Stomach (tissue), 8 donors: ENCODE measurements at regions not wholly inside any gene's neighbourhood (a gene's known extent, or its start where the extent isn't known, plus 50 kb on each side); places are given as distances from the start of the nearest gene placed in this dataset.

ENCODE experiments used
- DNase-seq, 2 donors: peaks; one replicate each; pipeline versions ENCODE4 v3.0.0 to v3.0.0-alpha.2; 2013 to 2019
- H3K27ac ChIP-seq, 5 donors: fragments of 200-600 bp in 4 of 5; sonication (generic) in 4 of 5; one replicate each; pipeline ENCODE4 v1.5.1; 2013 to 2019; ENCODE audit warnings: mild to moderate bottlenecking in 1 of 5, moderate library complexity in 1 of 5
- H3K27me3 ChIP-seq, 3 donors: fragments of 200-600 bp; sonication (generic); one replicate each; pipeline ENCODE4 v1.5.1; 2017 to 2019; ENCODE audit warnings: mixed run types in 1 of 3
- H3K36me3 ChIP-seq, 4 donors: fragments of 200-600 bp; sonication (generic); 1 replicate in 3 of 4; 2 replicates in 1 of 4; pipeline ENCODE4 v1.5.1; 2016 to 2019
- H3K4me1 ChIP-seq, 4 donors: fragments of 200-600 bp; sonication (generic); one replicate each; pipeline ENCODE4 v1.5.1; 2016 to 2019
- H3K4me3 ChIP-seq, 4 donors: fragments of 200-600 bp; sonication (generic) in 3 of 4; one replicate each; pipeline ENCODE4 v1.5.1; 2016 to 2019; ENCODE audit warnings: mild to moderate bottlenecking in 1 of 4
- H3K9me3 ChIP-seq, 4 donors: fragments of 200-600 bp; sonication (generic); one replicate each; pipeline ENCODE4 v1.5.1; 2016 to 2019
- EP300 ChIP-seq: sonication (generic); formaldehyde crosslinking; IDR thresholded peaks from one replicate; pipeline ENCODE4 v1.6.1; 2017; ENCODE audit warnings: antibody characterized with exemption
- POLR2A ChIP-seq, 4 donors: fragments of 450-650 bp; IDR thresholded peaks; one replicate each; pipeline ENCODE4 v1.6.1; 2016; ENCODE audit warnings: antibody characterized with exemption in 4 of 4, control low read depth in 2 of 4, mild to moderate bottlenecking in 1 of 4, moderate library complexity in 1 of 4
- POLR2AphosphoS5 ChIP-seq, 3 donors: sonication (generic); formaldehyde crosslinking; IDR thresholded peaks; one replicate each; pipeline ENCODE4 v1.6.1; 2016; ENCODE audit warnings: antibody characterized with exemption in 3 of 3
- WGBS, 5 donors: extraction: QIAGEN DNeasy Blood & Tissue Kit in 3 of 5; methylation state at CpG; one replicate each; pipeline versions ENCODE4 v1.1.5 to v1.1.7; 2013 to 2018; 5-methylcytosine and 5-hydroxymethylcytosine counted together
- intact Hi-C: fragments of 100-400 bp; cut with DNase I; formaldehyde crosslinking; loops from one replicate; pipeline ENCODE4 v1.15.1; 2023; ENCODE audit warnings: low total_unique reads
- TF ChIP-seq, protein P1 (sequence below), 7 experiments: fragments of 450-650 bp in 4 of 7; fragments of 200-600 bp in 3 of 7; sonication (generic) in 3 of 7; IDR thresholded peaks; one replicate each; pipeline ENCODE4 v1.5.1; 2016 to 2019; ENCODE audit warnings: antibody characterized with exemption in 7 of 7, control low read depth in 2 of 7, mild to moderate bottlenecking in 1 of 7
- donor health status: healthy with polysubstance abuse.
- donor health status: Bipolar disorder and iron deficiency.
- donor health status: healthy.

DNA sequence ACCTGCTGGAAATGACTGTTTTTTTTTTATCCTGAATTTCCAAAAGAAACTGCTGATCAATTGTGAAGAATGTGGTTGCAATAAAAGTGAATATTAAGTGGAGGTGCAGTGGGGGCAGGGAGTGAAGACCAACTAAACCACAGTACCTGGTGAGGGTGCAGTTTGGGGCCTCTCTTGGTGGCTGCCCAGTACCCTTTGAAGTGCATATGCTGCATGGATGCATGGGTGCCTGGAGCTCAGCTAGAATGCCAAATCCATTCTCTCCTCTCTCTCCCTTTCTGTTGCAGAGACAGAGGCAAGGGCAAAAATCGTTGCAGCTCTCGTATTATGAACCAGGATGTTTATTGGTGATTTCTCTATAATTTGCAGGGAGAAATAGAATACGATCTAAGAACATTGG, 420.5 kb upstream of the ONECUT1 start:
- Histone ChIP-seq H3K4me1 (no peaks in the 10 kb centered on the region), H3K27ac (no peak overlapping the region), H3K36me3 (no peaks in the 10 kb centered on the region), H3K27me3 (no peaks in the 10 kb centered on the region), H3K4me3 (no peak overlapping the region), H3K9me3 (no peaks in the 10 kb centered on the region)
- DNase-seq = no peak
- 54 to 83% (median 69%) methylated on average over 3 of the region's 3 CpGs for WGBS, 5 donors
- TF ChIP-seq, protein P1, sequence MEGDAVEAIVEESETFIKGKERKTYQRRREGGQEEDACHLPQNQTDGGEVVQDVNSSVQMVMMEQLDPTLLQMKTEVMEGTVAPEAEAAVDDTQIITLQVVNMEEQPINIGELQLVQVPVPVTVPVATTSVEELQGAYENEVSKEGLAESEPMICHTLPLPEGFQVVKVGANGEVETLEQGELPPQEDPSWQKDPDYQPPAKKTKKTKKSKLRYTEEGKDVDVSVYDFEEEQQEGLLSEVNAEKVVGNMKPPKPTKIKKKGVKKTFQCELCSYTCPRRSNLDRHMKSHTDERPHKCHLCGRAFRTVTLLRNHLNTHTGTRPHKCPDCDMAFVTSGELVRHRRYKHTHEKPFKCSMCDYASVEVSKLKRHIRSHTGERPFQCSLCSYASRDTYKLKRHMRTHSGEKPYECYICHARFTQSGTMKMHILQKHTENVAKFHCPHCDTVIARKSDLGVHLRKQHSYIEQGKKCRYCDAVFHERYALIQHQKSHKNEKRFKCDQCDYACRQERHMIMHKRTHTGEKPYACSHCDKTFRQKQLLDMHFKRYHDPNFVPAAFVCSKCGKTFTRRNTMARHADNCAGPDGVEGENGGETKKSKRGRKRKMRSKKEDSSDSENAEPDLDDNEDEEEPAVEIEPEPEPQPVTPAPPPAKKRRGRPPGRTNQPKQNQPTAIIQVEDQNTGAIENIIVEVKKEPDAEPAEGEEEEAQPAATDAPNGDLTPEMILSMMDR (IDR thresholded peaks at IDR 0.05) = no peak
- no peak for TF ChIP-seq POLR2A (IDR thresholded peaks at IDR 0.05)
- intact Hi-C loops = no loop called here

DNA sequence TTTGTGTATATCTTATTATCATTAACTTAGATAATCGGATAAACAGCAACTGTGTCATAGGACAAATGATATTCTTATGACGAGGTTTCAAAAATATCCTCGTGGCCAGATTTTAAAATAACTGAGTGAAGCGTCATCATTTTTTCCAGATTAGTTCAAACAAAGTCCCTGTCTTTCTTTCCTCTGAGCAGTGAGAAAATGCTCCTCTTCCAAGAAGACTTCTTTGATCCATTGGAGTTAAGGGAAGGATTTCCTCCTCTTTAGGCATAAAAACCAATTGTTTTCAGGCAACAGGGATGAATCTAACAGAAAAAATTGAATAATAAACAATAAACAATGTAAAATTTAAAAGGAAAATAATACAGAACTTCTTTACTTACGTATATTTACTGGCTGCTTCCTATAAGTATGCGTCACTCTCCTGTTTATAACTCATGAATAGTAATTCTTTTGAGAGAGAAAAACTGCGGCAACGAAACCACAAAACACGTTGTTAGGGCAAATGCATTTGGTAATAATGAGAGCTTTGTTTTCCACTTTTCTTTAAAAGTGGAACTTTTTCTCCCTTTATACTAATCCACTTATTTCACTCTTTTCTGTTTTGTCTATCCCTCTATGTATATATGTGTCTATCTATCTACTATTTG, 419.4 kb upstream of the ONECUT1 start:
- Histone ChIP-seq H3K27ac (no peak overlapping the region), H3K36me3 (no peaks in the 10 kb centered on the region), H3K9me3 (no peaks in the 10 kb centered on the region), H3K4me3 (no peak overlapping the region), H3K4me1 (no peaks in the 10 kb centered on the region), H3K27me3 (no peaks in the 10 kb centered on the region)
- TF ChIP-seq POLR2AphosphoS5 (IDR thresholded peaks at IDR 0.05) (no peak), POLR2A (IDR thresholded peaks at IDR 0.05) (no peak), EP300 (no peak)
- TF ChIP-seq, protein P1 (IDR thresholded peaks at IDR 0.05) = no peak
- no peak for DNase-seq
- intact Hi-C loops = no loop called here
- WGBS, 5 donors = 71 to 93% (median 87%) methylated on average over 9 of the region's 9 CpGs

DNA sequence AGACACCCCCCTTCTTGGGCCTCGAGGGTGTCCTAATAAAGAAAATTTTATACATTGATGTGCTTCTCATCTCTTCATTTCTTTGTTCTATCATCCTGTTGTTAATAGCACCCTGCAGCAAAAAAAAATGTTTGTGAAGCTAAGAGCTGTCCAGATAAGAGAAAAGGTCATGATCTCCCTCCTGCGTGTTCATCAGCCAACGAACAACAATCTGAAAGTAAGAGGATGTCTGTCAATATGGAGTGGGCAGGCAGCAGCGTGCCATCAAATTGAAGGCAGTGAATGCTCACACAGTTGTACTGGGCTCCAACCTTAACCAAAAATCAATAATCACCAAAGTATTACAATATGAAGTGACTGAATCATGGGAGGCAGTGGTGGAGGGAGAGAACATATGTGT, 418.6 kb upstream of the ONECUT1 start:
- intact Hi-C loops = no loop called here
- no peaks in the 10 kb centered on the region for H3K27me3 ChIP-seq
- no peak overlapping the region for H3K4me3 ChIP-seq
- H3K27ac ChIP-seq = no peak overlapping the region
- 29 to 43% (median 38%) methylated on average over 4 of the region's 4 CpGs for WGBS, 5 donors
- DNase-seq = no peak
- TF ChIP-seq POLR2A (IDR thresholded peaks at IDR 0.05) (no peak), EP300 (no peak), POLR2AphosphoS5 (IDR thresholded peaks at IDR 0.05) (no peak)
- TF ChIP-seq, protein P1 (IDR thresholded peaks at IDR 0.05) = no peak
- no peaks in the 10 kb centered on the region for H3K36me3 ChIP-seq
- H3K4me1 ChIP-seq = no peaks in the 10 kb centered on the region
- H3K9me3 ChIP-seq = no peaks in the 10 kb centered on the region

DNA sequence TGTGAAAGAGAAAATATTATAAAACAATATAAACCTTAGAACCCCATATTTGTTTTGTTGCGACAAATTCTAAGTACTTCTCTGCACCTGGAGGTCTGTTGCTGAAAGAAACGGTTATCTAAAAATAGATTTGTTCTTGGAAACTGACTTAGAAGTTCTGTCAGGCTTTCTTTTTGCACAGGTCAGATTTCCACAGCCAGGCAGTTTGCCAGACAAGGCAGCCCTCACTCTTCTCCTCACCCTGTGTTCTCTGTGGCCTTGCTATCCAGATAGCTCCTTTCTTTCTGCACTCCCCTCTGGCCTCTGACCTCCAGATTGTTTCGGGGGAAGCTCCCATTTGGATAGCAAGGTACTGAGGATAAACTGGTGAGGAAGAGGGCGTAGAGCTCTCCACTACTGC, 413.3 kb upstream of the ONECUT1 start:
- H3K4me3 ChIP-seq = no peak overlapping the region
- no peaks in the 10 kb centered on the region for H3K9me3 ChIP-seq
- intact Hi-C loops = no loop called here
- WGBS, 5 donors = 23 to 35% (median 30%) methylated on average over 4 of the region's 4 CpGs
- TF ChIP-seq EP300 (no peak), POLR2AphosphoS5 (IDR thresholded peaks at IDR 0.05) (no peak), POLR2A (IDR thresholded peaks at IDR 0.05) (no peak)
- TF ChIP-seq, protein P1 (IDR thresholded peaks at IDR 0.05) = no peak
- peak; percentile 6 to 27 for DNase-seq
- no peak overlapping the region for H3K27ac ChIP-seq
- no peaks in the 10 kb centered on the region for H3K36me3 ChIP-seq
- H3K4me1 ChIP-seq = no peaks in the 10 kb centered on the region
- peaks cover 0 to 4% (median 3%) of the 10 kb centered on the region in 3 donors for H3K27me3 ChIP-seq
